Caco-2 (cell line): ENCODE measurements at regions not wholly inside any gene's neighbourhood (a gene's known extent, or its start where the extent isn't known, plus 50 kb on each side); places are given as distances from the start of the nearest gene placed in this dataset.

Experiments used
- BruUV-seq: library from RNA; stranded (reverse); fragments of 400-500 nt; replicated peaks from 2 replicates; lab custom pipeline; 2021; lab: Mats Ljungman, UMichigan
- CTCF ChIA-PET: fragments of 300-600 bp; sonication (Branson Sonifier 250); formaldehyde crosslinking; loops from one replicate; lab custom pipeline; 2022; ENCODE audit warnings: antibody characterized with exemption; lab: Charles Lee
- POLR2A ChIA-PET: fragments of 300-600 bp; sonication (Branson Sonifier 250); formaldehyde crosslinking; loops from one replicate; lab custom pipeline; 2022; ENCODE audit warnings: antibody characterized with exemption; lab: Charles Lee
- DNase-seq, 2 experiments: peaks; one replicate each; pipeline versions ENCODE4 v3.0.0 to v3.0.0-alpha.2; 2020 to 2022
- H3K27me3 ChIP-seq: replicated peaks from 2 replicates; pipeline ENCODE4 v1.6.0; 2011; ENCODE audit warnings: low read length; ENCODE audit not compliant: control insufficient read depth, insufficient read depth
- H3K36me3 ChIP-seq: 2 replicates; pipeline ENCODE4 v1.5.1; 2011; ENCODE audit warnings: low read length; ENCODE audit not compliant: control insufficient read depth, insufficient read depth
- H3K4me1 ChIP-seq: fragments of 250-450 bp; sonication (Bioruptor Pico); 2 replicates; pipeline ENCODE4 v1.5.1; 2020; ENCODE audit warnings: mild to moderate bottlenecking
- H3K4me3 ChIP-seq: 2 replicates; pipeline ENCODE4 v1.5.1; 2011; ENCODE audit warnings: low read depth, mild to moderate bottlenecking, control low read depth, low read length
- H3K9me3 ChIP-seq: fragments of 250-450 bp; sonication (Bioruptor Pico); 2 replicates; pipeline ENCODE4 v1.5.1; 2020; ENCODE audit warnings: mild to moderate bottlenecking, moderate library complexity
- H3K27ac Mint-ChIP-seq: one replicate; pipeline ENCODE4 v1.8.0; 2022; ENCODE audit warnings: mixed read lengths; ENCODE audit not compliant: unreplicated experiment
- H3K27me3 Mint-ChIP-seq: one replicate; pipeline ENCODE4 v1.8.0; 2022; ENCODE audit warnings: mixed read lengths; ENCODE audit not compliant: insufficient read depth, unreplicated experiment
- H3K36me3 Mint-ChIP-seq: one replicate; pipeline ENCODE4 v1.8.0; 2022; ENCODE audit warnings: mild to moderate bottlenecking, mixed read lengths; ENCODE audit not compliant: insufficient read depth, unreplicated experiment
- H3K4me1 Mint-ChIP-seq: one replicate; pipeline ENCODE4 v1.8.0; 2022; ENCODE audit warnings: low read depth, mixed read lengths; ENCODE audit not compliant: unreplicated experiment
- H3K4me3 Mint-ChIP-seq: one replicate; pipeline ENCODE4 v1.8.0; 2022; ENCODE audit warnings: mild to moderate bottlenecking, moderate library complexity, mixed read lengths; ENCODE audit not compliant: unreplicated experiment
- H3K9me3 Mint-ChIP-seq: one replicate; pipeline ENCODE4 v1.8.0; 2022; ENCODE audit warnings: mixed read lengths; ENCODE audit not compliant: unreplicated experiment
- CTCF ChIP-seq, 2 experiments: fragments of 200-600 bp in 1 of 2; IDR thresholded peaks; 1 replicate in 1 of 2; 2 replicates in 1 of 2; pipeline versions ENCODE4 v1.5.1 to v1.8.0; 2011 to 2022; ENCODE audit warnings: antibody characterized with exemption in 1 of 2, control low read depth in 1 of 2, inconsistent platforms in 1 of 2, low read depth in 1 of 2, low read length in 1 of 2, mild to moderate bottlenecking in 1 of 2, moderate library complexity in 1 of 2; ENCODE audit not compliant: insufficient read depth in 1 of 2, severe bottlenecking in 1 of 2, unreplicated experiment in 1 of 2
- intact Hi-C: fragments of 100-400 bp; cut with micrococcal nuclease; formaldehyde crosslinking; loops from one replicate; pipeline ENCODE4 v1.10.0; 2022; ENCODE audit not compliant: unreplicated experiment

- ChIA-PET CTCF (no interaction called here), POLR2A (no interaction called here)
- intact Hi-C loops: no loop called here
- no peak for TF ChIP-seq CTCF (IDR thresholded peaks at IDR 0.05; ENCODE audit: insufficient read depth in 1 of 2, low read depth in 1 of 2, low read length in 1 of 2, severe bottlenecking in 1 of 2, unreplicated experiment in 1 of 2)
- no peaks in the 10 kb centered on the region for H3K36me3 Mint-ChIP-seq
- no peak for DNase-seq
- peaks cover 17% of the 10 kb centered on the region for H3K9me3 Mint-ChIP-seq
- BruUV-seq: no TSS peak
- Histone ChIP-seq H3K27me3 (no peaks in the 10 kb centered on the region), H3K36me3 (no peaks in the 10 kb centered on the region), H3K4me3 (no peak overlapping the region), H3K9me3 (peaks cover 11% of the 10 kb centered on the region; the same call in 1 of the 2 replicates), H3K4me1 (no peaks in the 10 kb centered on the region)
- H3K4me1 Mint-ChIP-seq: no peaks in the 10 kb centered on the region
- no peaks in the 10 kb centered on the region for H3K27me3 Mint-ChIP-seq
- no peak overlapping the region for H3K4me3 Mint-ChIP-seq
- H3K27ac Mint-ChIP-seq: no peak overlapping the region
Measured at GRCh38 chr12:29893002-29893401, 109.3 kb upstream of the TMTC1 start.

- no TSS peak for BruUV-seq
- CTCF ChIA-PET: no interaction called here
- no peak overlapping the region for H3K4me3 Mint-ChIP-seq
- intact Hi-C loops: no loop called here
- POLR2A ChIA-PET: no interaction called here
- H3K27me3 ChIP-seq: no peaks in the 10 kb centered on the region
- peaks cover 12% of the 10 kb centered on the region; the same call in 1 of the 2 replicates for H3K9me3 ChIP-seq
- no peak for DNase-seq
- no peak overlapping the region for H3K27ac Mint-ChIP-seq
- H3K27me3 Mint-ChIP-seq: no peaks in the 10 kb centered on the region
- H3K4me1 Mint-ChIP-seq: no peaks in the 10 kb centered on the region
- no peak for TF ChIP-seq CTCF (IDR thresholded peaks at IDR 0.05; ENCODE audit: insufficient read depth in 1 of 2, low read depth in 1 of 2, low read length in 1 of 2, severe bottlenecking in 1 of 2, unreplicated experiment in 1 of 2)
- no peak overlapping the region for H3K4me3 ChIP-seq
- H3K36me3 Mint-ChIP-seq: no peaks in the 10 kb centered on the region
- peaks cover 30% of the 10 kb centered on the region for H3K9me3 Mint-ChIP-seq
- no peaks in the 10 kb centered on the region for H3K4me1 ChIP-seq
- H3K36me3 ChIP-seq: no peaks in the 10 kb centered on the region
Measured at GRCh38 chr12:29891792-29892191, 108.0 kb upstream of the TMTC1 start.

GRCh38 chr12:29889737-29890136 lies 106.0 kb upstream of the TMTC1 start:
- peak in 1 of 2 experiments; percentile 19 for DNase-seq

More at GRCh38 chr12:29889737-29890136, 106.0 kb upstream of the TMTC1 start:
- Mint-ChIP-seq H3K27ac (no peak overlapping the region), H3K9me3 (peaks cover 42% of the 10 kb centered on the region), H3K36me3 (no peaks in the 10 kb centered on the region), H3K4me1 (no peaks in the 10 kb centered on the region), H3K4me3 (no peak overlapping the region), H3K27me3 (no peaks in the 10 kb centered on the region)
- intact Hi-C loops: no loop called here
- BruUV-seq: no TSS peak
- Histone ChIP-seq H3K4me3 (no peak overlapping the region), H3K27me3 (no peaks in the 10 kb centered on the region), H3K4me1 (no peaks in the 10 kb centered on the region), H3K36me3 (no peaks in the 10 kb centered on the region), H3K9me3 (peaks cover 21% of the 10 kb centered on the region)
- TF ChIP-seq CTCF (IDR thresholded peaks at IDR 0.05; ENCODE audit: insufficient read depth in 1 of 2, low read depth in 1 of 2, low read length in 1 of 2, severe bottlenecking in 1 of 2, unreplicated experiment in 1 of 2): peak in 1 of 2 experiments; percentile 39
- POLR2A ChIA-PET: no interaction called here
- CTCF ChIA-PET: no interaction called here
